ENCODE measurements at regions not wholly inside any gene's neighbourhood (a gene's known extent, or its start where the extent isn't known, plus 50 kb on each side); places are given as distances from the start of the nearest gene placed in this dataset.

DNA sequence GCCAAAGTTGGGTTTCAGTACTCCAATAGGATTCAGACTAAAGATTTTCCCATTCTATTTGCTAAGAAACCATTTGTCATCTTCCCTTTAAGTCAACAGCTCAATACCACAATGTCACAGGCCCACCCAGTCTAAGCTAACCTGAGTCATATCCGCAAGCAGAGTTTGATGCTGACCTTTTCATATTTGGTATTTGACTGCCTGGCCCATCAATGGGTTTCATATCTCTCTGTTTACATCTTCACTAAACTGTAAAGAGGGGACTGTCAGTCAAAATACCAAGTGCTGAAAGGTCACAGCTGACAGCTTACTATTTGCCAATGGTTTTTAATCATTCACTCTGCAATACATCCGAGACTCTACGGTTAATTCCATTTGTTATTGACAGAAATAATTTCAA, 707.5 kb upstream of the ACTRT1 start:
- no peak for TF ChIP-seq CTCF (IDR thresholded peaks at IDR 0.05; ENCODE audit: low read length)
- no peak for TF ChIP-seq EZH2 (IDR thresholded peaks at IDR 0.05; ENCODE audit: borderline replicate concordance, low read length)

Measured in OCI-LY1 (cell line).